ENCODE measurements at regions not wholly inside any gene's neighbourhood (a gene's known extent, or its start where the extent isn't known, plus 50 kb on each side); places are given as distances from the start of the nearest gene placed in this dataset.
"Not testable (repeated sequence)": the region's sequence is repeated elsewhere in the genome, so short reads cannot be mapped to it uniquely, and the experiment has no call there.

DNA sequence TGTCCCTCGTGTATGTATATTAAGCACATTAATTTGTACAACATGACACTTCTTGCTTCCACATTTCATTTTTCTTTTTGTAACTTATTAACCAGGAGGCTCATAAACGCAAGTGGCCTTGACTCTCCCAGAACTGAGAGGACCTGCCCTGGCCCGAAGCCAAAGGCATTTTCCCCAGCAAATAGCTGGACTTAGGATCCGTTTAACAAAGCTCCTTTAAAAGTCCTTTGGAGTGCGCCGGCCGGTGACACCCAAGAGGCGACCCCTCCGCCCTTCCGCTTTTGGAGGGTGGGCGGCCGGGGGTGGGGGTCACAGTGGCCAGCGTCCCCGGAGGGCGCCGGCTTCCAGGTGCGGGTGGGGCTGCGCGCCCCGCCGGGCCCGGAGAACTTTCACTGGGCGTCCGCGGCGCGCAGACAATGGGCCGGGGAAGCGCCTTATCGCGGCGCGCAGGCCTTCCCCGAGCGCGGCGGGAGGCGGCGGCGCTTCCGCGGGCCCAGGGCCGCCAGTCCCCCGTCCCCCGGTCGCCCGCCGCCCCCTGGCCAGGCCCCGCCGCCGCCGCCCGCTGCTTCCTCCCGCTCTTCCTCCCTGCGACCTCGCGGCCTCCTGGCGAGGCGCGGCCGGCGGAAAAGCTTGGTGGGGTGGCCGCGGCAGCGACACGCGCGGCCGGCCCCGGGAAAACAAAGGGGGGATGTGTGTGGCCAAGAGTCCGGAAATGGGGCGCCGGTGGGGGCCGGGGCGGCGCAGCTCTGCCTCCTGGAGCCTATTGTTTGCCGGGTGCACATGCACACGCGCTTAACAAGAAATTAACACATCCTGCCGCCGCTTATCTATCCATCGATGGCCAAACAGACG lies 613.4 kb downstream of the MCTP2 start:
- peak; percentile 1 for DNase-seq (ENCODE audit: low read depth)

DNA sequence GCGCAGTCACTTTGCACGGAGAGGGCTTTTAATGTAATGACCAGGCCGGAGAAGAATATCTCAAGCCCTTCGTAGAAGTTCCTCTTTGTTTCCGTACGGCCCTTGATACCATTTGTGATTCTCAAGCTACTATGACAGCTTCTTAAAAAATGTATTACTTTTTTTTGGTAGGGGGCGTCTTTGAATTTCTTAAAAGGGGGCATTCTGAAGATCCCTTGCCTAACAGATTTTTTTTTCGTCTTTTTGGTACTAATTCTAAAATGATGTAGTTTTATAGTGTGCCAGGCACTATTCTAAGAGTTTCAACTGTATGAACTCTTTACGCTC lies 614.0 kb downstream of the MCTP2 start:
- DNase-seq (ENCODE audit: low read depth) = no peak

DNA sequence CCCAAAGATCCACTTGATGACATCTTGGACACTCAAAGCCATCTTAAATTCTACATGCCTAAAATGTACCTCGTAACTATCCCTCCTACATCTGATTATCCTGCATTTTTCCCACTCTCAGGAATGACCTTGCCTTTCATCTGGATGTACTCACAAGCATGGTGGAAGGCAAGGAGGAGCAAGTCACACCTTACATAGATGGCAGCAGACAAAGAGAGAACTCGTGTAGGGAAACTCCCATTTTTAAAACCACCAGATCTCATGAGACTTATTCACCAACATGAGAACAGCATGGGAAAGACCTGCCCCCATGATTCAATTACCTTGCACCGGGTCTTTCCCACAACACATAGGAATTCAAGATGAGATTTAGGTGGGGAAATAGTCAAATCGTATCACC lies 616.0 kb downstream of the MCTP2 start:
- DNase-seq (ENCODE audit: low read depth) = no peak

- DNase-seq (ENCODE audit: low read depth) = no peak
Measured at GRCh38 chr15:94848054-94848453, 616.7 kb downstream of the MCTP2 start.

- no peak for DNase-seq (ENCODE audit: low read depth)
Measured at GRCh38 chr15:94855018-94855408, 623.7 kb downstream of the MCTP2 start.

DNA sequence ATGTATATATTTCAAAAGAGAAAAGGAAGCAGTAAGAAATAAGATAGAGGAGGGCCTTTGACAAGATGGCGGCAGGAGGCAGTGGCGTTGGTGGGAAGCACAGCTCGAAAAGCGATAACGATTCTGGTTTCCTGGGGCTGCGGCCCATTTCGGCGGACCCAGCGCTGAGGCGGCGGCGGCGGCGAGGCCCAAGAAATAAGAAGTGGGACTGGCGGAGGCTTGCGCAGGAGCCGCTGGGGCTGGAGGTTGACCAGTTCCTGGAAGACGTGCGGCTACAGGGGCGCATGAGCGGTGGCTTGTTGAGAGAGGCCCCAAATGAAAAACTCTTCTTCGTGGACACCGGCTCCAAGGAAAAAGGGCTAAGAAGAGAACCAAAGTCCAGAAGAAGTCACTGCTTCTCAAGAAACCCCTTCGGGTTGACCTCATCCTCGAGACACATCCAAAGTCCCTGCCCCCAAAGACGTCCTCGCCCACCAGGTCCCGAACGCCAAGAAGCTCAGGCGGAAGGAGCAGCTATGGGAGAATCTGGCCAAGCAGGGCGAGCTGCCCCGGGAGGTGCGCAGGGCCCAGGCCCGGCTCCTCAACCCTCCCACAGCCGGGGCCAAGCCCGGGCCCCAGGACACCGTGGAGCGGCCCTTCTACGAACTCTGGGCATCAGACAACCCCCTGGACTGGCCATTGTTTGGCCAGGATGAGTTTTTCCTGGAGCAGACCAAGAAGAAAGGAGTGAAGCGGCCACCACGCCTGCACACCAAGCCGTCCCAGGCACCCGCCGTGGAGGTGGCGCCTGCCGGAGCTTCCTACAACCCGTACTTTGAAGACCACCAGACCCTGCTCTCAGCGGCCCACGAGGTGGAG lies 624.3 kb downstream of the MCTP2 start:
- no peak for DNase-seq (ENCODE audit: low read depth)

GRCh38 chr15:94856267-94856854 lies 625.0 kb downstream of the MCTP2 start:
- DNase-seq (ENCODE audit: low read depth) = no peak

DNA sequence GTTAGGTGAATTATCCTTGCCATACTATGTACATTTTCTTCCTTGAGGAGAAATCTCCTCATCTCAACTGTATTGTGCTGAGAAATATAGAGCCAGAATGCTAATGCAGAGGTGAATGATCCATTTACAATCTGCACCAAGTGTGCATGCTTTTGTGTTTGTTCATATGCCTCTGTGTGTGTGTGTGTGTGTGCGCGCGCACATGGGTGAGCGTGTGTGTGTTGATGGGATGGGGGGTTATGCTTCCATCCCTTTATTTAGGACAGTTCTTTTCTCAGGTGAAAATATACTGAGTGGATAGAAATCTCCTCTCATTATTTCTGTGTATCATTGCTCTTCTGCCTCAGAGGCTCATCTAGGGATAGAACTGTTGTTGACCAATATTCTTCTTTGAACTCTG lies 626.1 kb downstream of the MCTP2 start:
- no peak for DNase-seq (ENCODE audit: low read depth)

- no peak for DNase-seq (ENCODE audit: low read depth)
Measured at GRCh38 chr15:94858011-94858410, 626.6 kb downstream of the MCTP2 start.

GRCh38 chr15:94858449-94858848 lies 627.1 kb downstream of the MCTP2 start:
- no peak for DNase-seq (ENCODE audit: low read depth)

DNA sequence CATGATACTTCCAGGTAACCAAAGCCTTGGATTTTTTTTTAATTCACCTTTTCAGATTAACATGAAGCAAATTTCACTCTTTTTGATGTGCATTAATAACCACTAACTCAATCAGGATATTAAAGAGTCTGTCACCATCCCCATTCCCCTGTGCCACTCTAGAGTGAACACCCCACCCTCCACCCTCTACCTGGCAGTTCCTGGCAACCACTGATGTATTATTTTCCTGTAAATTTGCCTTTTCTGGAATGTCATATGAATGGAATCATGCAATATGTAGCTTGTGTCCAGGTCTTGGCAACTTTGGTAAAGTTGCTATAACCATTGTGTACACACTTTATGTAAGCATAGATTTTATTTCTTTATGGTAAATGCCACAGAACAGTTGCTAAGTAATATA lies 627.6 kb downstream of the MCTP2 start:
- DNase-seq (ENCODE audit: low read depth) = no peak

DNA sequence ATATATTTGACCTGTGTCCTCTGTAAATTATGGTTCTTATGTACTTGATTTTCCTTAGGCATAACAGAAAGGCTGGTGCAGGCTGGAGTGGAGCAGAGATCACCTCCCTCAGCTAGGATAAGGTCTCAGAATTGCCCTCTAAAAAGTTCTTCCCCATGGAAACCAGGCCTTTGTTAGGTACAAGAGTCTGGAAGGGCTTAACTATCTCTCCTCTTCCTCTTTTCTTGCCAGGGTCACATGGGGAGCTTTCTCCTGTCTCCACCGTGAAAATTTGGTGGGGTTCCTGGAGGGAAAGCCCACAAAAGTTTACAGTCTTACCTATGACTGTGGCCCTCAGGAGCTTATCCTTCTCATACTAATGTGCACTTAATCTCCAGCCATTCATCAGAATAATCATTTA lies 633.2 kb downstream of the MCTP2 start:
- no peak for DNase-seq (ENCODE audit: low read depth)

GRCh38 chr15:94868265-94868664 lies 636.9 kb downstream of the MCTP2 start:
- not testable (repeated sequence) for DNase-seq (ENCODE audit: low read depth)

- no peak for DNase-seq (ENCODE audit: low read depth)
Measured at GRCh38 chr15:94875550-94875949, 644.2 kb downstream of the MCTP2 start.

DNA sequence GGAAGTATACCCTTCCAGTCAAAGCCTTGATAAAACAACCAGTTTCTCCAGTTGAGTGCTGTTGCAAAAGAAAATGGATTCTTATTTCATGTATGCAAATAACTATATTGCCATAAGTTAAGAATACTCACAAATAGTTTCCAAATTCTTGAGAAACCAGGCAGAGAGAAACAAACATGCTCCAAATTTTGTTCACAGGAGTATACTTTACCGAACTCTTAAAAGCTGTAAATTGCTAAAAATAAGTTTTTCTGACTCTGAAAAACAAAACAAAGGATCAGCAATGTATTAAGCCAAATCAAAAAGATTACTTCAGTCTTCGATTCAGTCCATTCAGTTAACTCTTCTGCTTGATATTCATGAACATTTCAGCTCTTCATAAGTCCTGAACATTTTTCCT lies 646.5 kb downstream of the MCTP2 start:
- DNase-seq (ENCODE audit: low read depth) = no peak

DNA sequence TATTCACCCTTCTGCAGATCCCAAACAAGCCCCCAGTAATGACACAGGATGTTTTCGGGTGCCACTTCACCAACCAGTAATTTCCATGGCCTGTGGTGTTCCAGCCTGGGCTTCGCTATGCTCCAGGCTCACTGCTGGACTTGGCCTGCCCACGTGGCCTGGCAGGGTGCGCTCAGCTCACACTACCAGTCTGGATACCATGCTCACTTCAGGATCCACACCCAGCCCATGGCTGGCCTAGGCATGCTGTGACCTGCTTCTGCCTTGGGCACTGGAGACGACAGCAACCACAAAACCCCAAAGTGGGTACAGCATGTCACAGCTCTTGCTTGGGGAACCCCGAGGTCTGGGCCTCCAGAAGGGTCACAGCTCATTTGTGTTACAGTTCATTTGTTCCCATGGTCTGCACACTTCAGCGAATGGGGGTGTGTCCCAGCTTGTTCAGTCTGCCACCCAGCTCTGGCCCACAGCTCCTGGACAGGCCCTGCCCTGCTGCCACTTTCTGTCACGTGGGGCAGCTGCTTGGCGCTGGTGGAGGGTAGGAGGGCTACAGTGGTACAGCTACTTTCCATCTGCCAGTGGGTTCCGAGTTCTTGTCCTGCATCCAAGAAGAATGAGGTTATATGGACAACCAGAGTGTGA lies 650.8 kb downstream of the MCTP2 start:
- DNase-seq (ENCODE audit: low read depth) = no peak

DNA sequence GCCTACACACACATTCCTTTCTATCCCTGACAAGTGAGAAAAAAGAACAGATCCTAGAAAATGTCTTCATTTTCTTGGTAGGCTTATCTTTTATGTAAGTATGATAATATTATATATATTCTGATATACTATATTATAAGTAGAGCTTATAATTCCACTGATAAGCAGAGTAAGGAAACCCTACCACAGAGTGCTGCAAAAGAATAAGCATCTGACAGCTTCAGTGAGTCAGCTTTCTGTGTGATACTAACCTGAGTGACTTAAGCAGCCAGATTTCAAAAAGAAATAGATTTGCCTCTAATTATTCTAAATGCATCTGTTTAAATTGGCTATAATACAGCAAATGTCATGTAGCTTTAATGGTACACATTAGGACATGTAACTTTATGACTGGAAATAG lies 656.0 kb downstream of the MCTP2 start:
- DNase-seq (ENCODE audit: low read depth) = no peak

GRCh38 chr15:94889153-94889552 lies 657.8 kb downstream of the MCTP2 start:
- no peak for DNase-seq (ENCODE audit: low read depth)

DNA sequence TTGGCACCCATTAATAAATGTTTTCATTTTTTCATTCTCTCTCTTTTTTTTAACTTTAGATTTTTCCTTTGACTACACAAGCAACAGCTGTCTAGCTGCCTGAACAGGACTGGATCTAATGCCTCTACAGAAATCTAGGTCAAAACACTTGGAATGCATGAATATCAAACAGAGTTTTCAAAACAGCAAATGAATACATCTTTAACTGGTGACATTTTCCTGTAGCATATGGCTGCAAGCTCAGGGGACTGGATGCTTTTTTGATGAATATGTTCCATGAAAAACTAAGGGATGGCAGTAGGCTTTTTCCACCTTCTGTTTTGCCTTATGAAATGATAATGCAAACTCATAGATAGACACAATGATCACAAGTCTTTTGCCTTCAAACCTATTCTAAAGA lies 661.7 kb downstream of the MCTP2 start:
- no peak for DNase-seq (ENCODE audit: low read depth)

- no peak for DNase-seq (ENCODE audit: low read depth)
Measured at GRCh38 chr15:94894056-94894455, 662.7 kb downstream of the MCTP2 start.

DNA sequence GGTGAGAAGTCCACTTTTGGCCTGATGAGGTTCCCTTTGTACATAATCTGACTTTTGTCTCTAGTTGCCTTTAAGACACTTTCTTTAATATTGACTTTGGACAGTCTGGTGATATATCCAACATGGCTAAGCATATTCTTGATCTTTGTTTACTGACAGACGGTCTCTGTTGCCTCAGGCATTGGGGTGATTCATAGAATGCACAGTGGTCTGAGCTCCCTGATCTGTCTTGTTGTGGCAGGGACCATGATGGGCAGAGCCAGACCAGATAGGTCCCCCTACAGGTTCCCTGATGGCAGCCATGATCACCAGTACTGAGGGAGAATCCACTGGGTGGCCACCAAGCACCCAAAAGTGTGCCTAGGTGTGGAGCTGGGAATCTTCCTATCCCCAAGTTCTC lies 678.1 kb downstream of the MCTP2 start:
- DNase-seq (ENCODE audit: low read depth) = no peak

GRCh38 chr15:94910166-94910565 lies 678.8 kb downstream of the MCTP2 start:
- DNase-seq (ENCODE audit: low read depth) = no peak

GRCh38 chr15:94912760-94913159 lies 681.4 kb downstream of the MCTP2 start:
- no peak for DNase-seq (ENCODE audit: low read depth)

Measured in activated T-cell treated with anti-CD3 and anti-CD28 coated beads for 48 hours (primary cell).